HAP-1 (cell line): ENCODE measurements at regions not wholly inside any gene's neighbourhood (a gene's known extent, or its start where the extent isn't known, plus 50 kb on each side); places are given as distances from the start of the nearest gene placed in this dataset.

Source experiments
- DNase-seq, 2 experiments: peaks; one replicate each; pipeline ENCODE4 v3.0.0-alpha.2; 2016 to 2020; ENCODE audit warnings: low spot score in 2 of 2
- H3K27me3 ChIP-seq: fragments of 250-450 bp; sonication (Bioruptor Pico); 2 replicates; pipeline ENCODE4 v1.5.1; 2020; ENCODE audit warnings: low read depth, mild to moderate bottlenecking, moderate library complexity
- H3K36me3 ChIP-seq: fragments of 250-450 bp; sonication (Bioruptor Pico); replicated peaks from 2 replicates; pipeline ENCODE4 v1.5.1; 2020; ENCODE audit warnings: mild to moderate bottlenecking
- H3K4me1 ChIP-seq: fragments of 250-450 bp; sonication (Bioruptor Pico); 2 replicates; pipeline ENCODE4 v1.5.1; 2020; ENCODE audit warnings: mild to moderate bottlenecking
- H3K4me3 ChIP-seq: fragments of 250-450 bp; sonication (Bioruptor Pico); 2 replicates; pipeline ENCODE4 v1.5.1; 2020; ENCODE audit warnings: mild to moderate bottlenecking, moderate library complexity
- H3K9me3 ChIP-seq: fragments of 250-450 bp; sonication (Bioruptor Pico); 2 replicates; pipeline ENCODE4 v1.5.1; 2020; ENCODE audit warnings: mild to moderate bottlenecking, moderate library complexity
- in situ Hi-C: fragments of 300-500 bp; cut with MboI; formaldehyde crosslinking; loops from 3 replicates; pipeline ENCODE4 v1.14.3; 2020; ENCODE audit warnings: low sequenced_read_pairs, inconsistent platforms, mixed read lengths

- no peaks in the 10 kb centered on the region for H3K36me3 ChIP-seq
- no peaks in the 10 kb centered on the region for H3K4me1 ChIP-seq
- no peak overlapping the region for H3K4me3 ChIP-seq
- H3K27me3 ChIP-seq = no peaks in the 10 kb centered on the region
- H3K9me3 ChIP-seq = no peaks in the 10 kb centered on the region
- DNase-seq = no peak
- in situ Hi-C loops = no loop called here
Measured at GRCh38 chr2:194003911-194004310, 1653.1 kb upstream of the SLC39A10 start.

DNA sequence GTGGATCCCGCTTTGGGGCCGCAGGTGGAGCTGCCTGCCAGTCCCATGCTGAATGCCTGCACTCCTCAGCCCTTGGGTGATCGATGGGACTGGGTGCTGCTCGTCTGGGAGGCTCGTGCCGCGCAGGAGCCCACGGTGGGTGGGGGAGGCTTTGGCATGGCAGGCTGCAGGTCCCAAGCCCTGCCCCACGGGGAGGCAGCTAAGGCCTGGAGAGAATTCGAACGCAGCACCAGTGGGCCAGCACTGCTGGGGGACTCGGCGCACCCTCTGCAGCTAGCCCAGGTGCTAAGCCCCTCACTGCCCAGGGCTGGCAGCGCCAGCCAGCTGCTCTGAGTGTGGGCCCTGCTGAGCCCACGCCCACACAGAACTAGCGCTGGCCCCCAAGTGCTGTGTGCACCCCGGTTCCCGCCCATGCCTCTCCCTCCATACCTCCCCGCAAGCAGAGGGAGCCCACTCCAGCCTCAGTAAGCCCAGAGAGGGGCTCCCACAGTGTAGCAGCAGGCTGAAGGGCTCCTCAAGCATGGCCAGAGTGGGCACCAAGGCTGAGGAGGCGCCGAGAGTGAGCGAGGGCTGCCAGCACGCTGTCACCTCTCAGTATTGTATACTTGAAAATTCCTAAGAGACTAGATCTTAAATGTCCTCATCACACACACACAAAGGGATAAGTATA is 1654.2 kb upstream of the SLC39A10 start:
- Histone ChIP-seq H3K36me3 (no peaks in the 10 kb centered on the region), H3K27me3 (no peaks in the 10 kb centered on the region)

DNA sequence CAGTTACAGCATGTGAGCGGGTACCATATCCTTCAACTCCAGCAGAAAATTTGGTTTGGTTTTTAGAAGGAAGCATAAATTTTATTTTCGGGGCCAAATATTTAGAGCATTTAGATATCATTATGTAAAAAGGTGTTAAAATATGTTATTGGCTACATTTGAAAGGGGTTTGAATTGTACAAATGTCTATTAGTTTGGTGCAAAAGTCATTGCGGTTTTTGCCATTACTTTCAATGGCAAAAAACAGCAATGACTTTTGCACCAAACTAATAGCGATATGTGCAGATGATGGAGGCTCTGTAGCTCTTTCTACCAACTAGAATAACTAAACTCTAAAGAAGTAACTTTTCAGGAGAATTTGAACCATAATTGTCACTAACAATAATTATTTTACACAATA is 1666.2 kb upstream of the SLC39A10 start:
- in situ Hi-C loops = no loop called here
- H3K27me3 ChIP-seq = no peaks in the 10 kb centered on the region

More for the DNA sequence above, 1654.2 kb upstream of the SLC39A10 start:
- in situ Hi-C loops = no loop called here
- Histone ChIP-seq H3K9me3 (no peaks in the 10 kb centered on the region), H3K4me3 (no peak overlapping the region), H3K4me1 (no peaks in the 10 kb centered on the region)
- DNase-seq = no peak

DNA sequence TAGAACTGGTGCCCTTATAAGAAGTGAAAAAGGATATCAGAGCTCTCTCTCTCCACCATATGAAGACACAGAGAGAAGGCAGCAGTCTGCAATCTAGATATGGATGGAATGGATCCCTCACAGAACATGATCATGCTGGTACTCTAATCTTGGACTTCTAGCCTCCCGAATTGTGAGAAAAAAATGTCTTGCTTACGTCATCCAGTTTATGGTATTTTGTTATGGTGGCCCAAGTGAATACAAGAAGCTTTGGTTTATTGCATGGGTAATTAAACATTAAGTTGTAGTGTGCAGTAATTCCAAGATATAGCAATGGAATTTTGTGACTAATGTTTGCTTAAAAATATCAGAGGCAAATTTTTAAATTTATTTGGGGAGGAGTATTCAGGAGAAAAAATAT is 1667.4 kb upstream of the SLC39A10 start:
- no peak for DNase-seq
- no peak overlapping the region for H3K4me3 ChIP-seq
- no peaks in the 10 kb centered on the region for H3K4me1 ChIP-seq
- no peaks in the 10 kb centered on the region for H3K9me3 ChIP-seq
- no peaks in the 10 kb centered on the region for H3K27me3 ChIP-seq
- in situ Hi-C loops = no loop called here
- H3K36me3 ChIP-seq = no peaks in the 10 kb centered on the region

More for the DNA sequence above, 1666.2 kb upstream of the SLC39A10 start:
- H3K4me3 ChIP-seq = no peak overlapping the region
- no peaks in the 10 kb centered on the region for H3K4me1 ChIP-seq
- H3K36me3 ChIP-seq = no peaks in the 10 kb centered on the region
- H3K9me3 ChIP-seq = no peaks in the 10 kb centered on the region
- DNase-seq = no peak

GRCh38 chr2:193988784-193989183 is 1668.2 kb upstream of the SLC39A10 start:
- H3K4me1 ChIP-seq = no peaks in the 10 kb centered on the region
- H3K36me3 ChIP-seq = no peaks in the 10 kb centered on the region
- in situ Hi-C loops = no loop called here
- no peaks in the 10 kb centered on the region for H3K9me3 ChIP-seq
- H3K27me3 ChIP-seq = no peaks in the 10 kb centered on the region
- no peak overlapping the region for H3K4me3 ChIP-seq
- DNase-seq = no peak

DNA sequence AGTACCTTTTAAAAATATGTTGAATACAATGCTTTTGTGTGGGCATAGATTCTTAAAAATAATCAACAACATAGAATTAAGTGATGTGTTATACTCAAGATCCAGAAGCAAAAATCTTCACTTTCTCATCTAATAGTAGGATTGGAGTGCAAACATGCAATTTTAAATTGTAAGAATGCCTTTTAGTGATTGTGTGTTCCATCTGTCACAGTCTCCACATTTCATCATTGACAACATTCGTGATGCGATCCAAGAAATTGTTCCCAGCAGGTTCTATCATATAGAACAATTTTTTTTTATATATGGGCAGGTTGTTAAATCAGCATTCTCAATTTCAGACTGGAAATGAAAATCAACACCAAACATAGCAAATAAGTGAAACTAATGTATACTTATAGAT is 1671.8 kb upstream of the SLC39A10 start:
- Histone ChIP-seq H3K9me3 (no peaks in the 10 kb centered on the region), H3K36me3 (no peaks in the 10 kb centered on the region), H3K27me3 (no peaks in the 10 kb centered on the region), H3K4me3 (no peak overlapping the region), H3K4me1 (no peaks in the 10 kb centered on the region)
- in situ Hi-C loops = no loop called here
- no peak for DNase-seq

GRCh38 chr2:193980599-193980998 is 1676.4 kb upstream of the SLC39A10 start:
- DNase-seq = no peak
- in situ Hi-C loops = no loop called here
- Histone ChIP-seq H3K4me3 (no peak overlapping the region), H3K36me3 (no peaks in the 10 kb centered on the region), H3K27me3 (no peaks in the 10 kb centered on the region), H3K4me1 (no peaks in the 10 kb centered on the region), H3K9me3 (no peaks in the 10 kb centered on the region)

- DNase-seq = no peak
- no peaks in the 10 kb centered on the region for H3K4me1 ChIP-seq
- no peak overlapping the region for H3K4me3 ChIP-seq
- H3K9me3 ChIP-seq = no peaks in the 10 kb centered on the region
- no peaks in the 10 kb centered on the region for H3K27me3 ChIP-seq
- no peaks in the 10 kb centered on the region for H3K36me3 ChIP-seq
- in situ Hi-C loops = no loop called here
Measured at GRCh38 chr2:193973781-193974180, 1683.2 kb upstream of the SLC39A10 start.

DNA sequence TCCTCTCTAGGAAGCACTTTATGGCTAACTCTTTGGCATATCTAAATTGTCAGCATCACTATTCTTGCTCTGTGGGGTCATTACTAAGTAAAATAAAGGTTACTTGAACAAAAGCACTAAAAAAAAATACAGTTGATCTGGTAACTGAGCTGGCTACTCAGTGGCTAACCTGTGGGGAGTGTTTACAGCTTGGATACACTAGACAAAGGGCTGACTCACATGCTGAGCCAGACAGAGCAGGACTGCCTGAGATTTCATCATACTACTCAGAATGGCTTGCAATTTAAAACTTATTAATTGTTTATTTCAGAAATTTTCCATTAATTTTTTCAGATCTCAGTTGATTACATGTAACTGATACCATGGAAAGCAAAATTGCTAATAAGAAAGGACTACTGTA is 1690.4 kb upstream of the SLC39A10 start:
- no peak overlapping the region for H3K4me3 ChIP-seq
- in situ Hi-C loops = no loop called here

DNA sequence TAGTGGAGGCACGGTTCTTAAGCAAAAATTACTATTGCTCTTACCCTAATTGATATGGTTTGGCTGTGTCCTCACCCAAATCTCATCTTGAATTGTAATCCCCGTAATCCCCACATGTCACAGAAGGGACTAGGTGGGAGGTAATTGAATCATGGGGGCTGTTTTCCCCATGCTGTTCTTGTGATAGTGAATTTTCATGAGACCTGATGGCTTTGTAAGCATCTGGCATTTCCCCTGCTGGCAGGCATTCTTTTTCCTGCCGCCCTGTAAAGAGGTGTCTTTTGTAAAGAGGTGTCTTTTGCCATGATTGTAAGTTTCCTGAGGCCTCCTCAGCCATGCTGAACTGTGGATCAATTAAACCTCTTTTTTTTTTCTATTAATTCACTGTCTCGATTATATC is 1691.8 kb upstream of the SLC39A10 start:
- no peak for DNase-seq
- no peaks in the 10 kb centered on the region for H3K27me3 ChIP-seq
- in situ Hi-C loops = no loop called here

More for the DNA sequence above, 1690.4 kb upstream of the SLC39A10 start:
- Histone ChIP-seq H3K9me3 (no peaks in the 10 kb centered on the region), H3K27me3 (no peaks in the 10 kb centered on the region), H3K4me1 (no peaks in the 10 kb centered on the region; the same call in 1 of the 2 replicates), H3K36me3 (no peaks in the 10 kb centered on the region)
- no peak for DNase-seq

GRCh38 chr2:193963472-193964119 is 1693.4 kb upstream of the SLC39A10 start:
- H3K36me3 ChIP-seq = no peaks in the 10 kb centered on the region
- H3K4me3 ChIP-seq = no peak overlapping the region
- no peaks in the 10 kb centered on the region for H3K27me3 ChIP-seq
- DNase-seq = peak; percentile 65 to 75
- in situ Hi-C loops = no loop called here
- no peaks in the 10 kb centered on the region; the same call in 1 of the 2 replicates for H3K4me1 ChIP-seq
- no peaks in the 10 kb centered on the region for H3K9me3 ChIP-seq

More for the DNA sequence above, 1691.8 kb upstream of the SLC39A10 start:
- H3K4me1 ChIP-seq = no peaks in the 10 kb centered on the region; the same call in 1 of the 2 replicates
- H3K4me3 ChIP-seq = no peak overlapping the region
- no peaks in the 10 kb centered on the region for H3K36me3 ChIP-seq
- no peaks in the 10 kb centered on the region for H3K9me3 ChIP-seq

DNA sequence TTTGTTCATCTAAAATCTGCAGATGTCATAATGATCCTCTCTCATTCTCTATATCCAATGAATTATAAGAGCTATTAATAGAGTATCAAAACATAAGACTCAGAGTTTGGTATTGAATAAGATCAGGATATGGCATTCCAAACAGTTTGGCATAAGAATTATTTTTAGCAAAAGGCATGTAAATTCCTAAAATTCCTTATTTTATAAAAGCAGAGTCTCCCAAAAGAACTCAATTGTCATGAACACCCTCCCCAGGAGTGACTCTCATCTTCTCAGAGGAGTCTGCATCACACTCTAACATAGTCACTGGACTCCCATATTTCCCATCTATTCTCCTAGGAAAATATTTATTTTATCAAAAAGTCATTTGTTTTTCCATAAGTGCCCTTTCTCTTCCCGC is 1710.2 kb upstream of the SLC39A10 start:
- peaks cover 19% of the 10 kb centered on the region for H3K4me1 ChIP-seq
- no peaks in the 10 kb centered on the region for H3K9me3 ChIP-seq
- H3K4me3 ChIP-seq = no peak overlapping the region
- no peaks in the 10 kb centered on the region for H3K36me3 ChIP-seq
- no peaks in the 10 kb centered on the region for H3K27me3 ChIP-seq
- DNase-seq = no peak
- in situ Hi-C loops = no loop called here

- Histone ChIP-seq H3K4me3 (no peak overlapping the region), H3K27me3 (no peaks in the 10 kb centered on the region), H3K4me1 (peaks cover 29% of the 10 kb centered on the region), H3K36me3 (no peaks in the 10 kb centered on the region), H3K9me3 (no peaks in the 10 kb centered on the region)
- DNase-seq = peak; percentile 72 to 96
- in situ Hi-C loops = no loop called here
Measured at GRCh38 chr2:193943406-193943960, 1713.5 kb upstream of the SLC39A10 start.

DNA sequence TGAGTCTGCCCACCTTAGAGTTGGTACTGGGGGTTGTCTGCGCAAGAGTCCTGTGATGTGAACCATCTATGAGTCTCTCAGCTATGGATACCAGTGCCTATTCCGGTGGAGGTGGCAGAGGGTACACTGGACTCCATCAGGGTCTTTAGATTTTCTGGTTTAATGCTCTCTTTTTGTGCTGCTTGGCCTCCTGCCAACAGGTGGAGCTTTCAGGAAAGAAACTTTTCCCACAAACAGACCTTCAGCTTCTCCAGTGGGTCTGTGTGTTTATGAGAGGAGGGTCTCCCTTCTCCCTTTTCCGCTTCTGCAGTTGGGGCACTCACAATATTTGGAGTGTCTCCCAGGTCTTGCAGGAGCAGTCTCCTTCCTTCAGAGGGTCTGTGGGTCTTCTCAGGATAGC is 1721.9 kb upstream of the SLC39A10 start:
- Histone ChIP-seq H3K27me3 (no peaks in the 10 kb centered on the region), H3K4me1 (peaks cover 5% of the 10 kb centered on the region), H3K4me3 (no peak overlapping the region), H3K36me3 (no peaks in the 10 kb centered on the region), H3K9me3 (no peaks in the 10 kb centered on the region)
- no peak for DNase-seq
- in situ Hi-C loops = no loop called here
